ENCODE measurements at regions not wholly inside any gene's neighbourhood (a gene's known extent, or its start where the extent isn't known, plus 50 kb on each side); places are given as distances from the start of the nearest gene placed in this dataset.

GRCh38 chr7:16167526-16167925, 253.8 kb downstream of the CRPPA start:
- TF ChIP-seq CTCF (conservative IDR thresholded peaks at IDR 0.05 in 1 of 2, IDR thresholded peaks at IDR 0.05 in 1 of 2; ENCODE audit: low read depth in 1 of 2, low read length in 2 of 2) (no peak), EZH2 (IDR thresholded peaks at IDR 0.05; ENCODE audit: low read length, missing control alignments) (no peak)
